ENCODE measurements at regions not wholly inside any gene's neighbourhood (a gene's known extent, or its start where the extent isn't known, plus 50 kb on each side); places are given as distances from the start of the nearest gene placed in this dataset.

GRCh38 chr5:37966871-37967270 lies 127.0 kb upstream of the GDNF start:
- Histone ChIP-seq H3K79me2 (ENCODE audit: insufficient read depth, low read length) (no peaks in the 10 kb centered on the region), H4K20me1 (ENCODE audit: insufficient read depth, low read length) (no peaks in the 10 kb centered on the region), H2AFZ (ENCODE audit: low read depth, low read length) (no peak overlapping the region), H3K27ac (ENCODE audit: low read depth, low read length) (no peak overlapping the region), H3K36me3 (ENCODE audit: insufficient read depth, low read length) (no peaks in the 10 kb centered on the region), H3K9ac (ENCODE audit: low read length) (no peak overlapping the region), H3K4me2 (ENCODE audit: low read length) (no peak overlapping the region), H3K9me3 (ENCODE audit: insufficient read depth, low read depth, low read length) (no peaks in the 10 kb centered on the region), H3K4me3 (ENCODE audit: insufficient read depth, low read depth, low read length) (no peak overlapping the region), H3K27me3 (ENCODE audit: insufficient read depth, low read length) (peaks cover 6% of the 10 kb centered on the region), H3K4me1 (ENCODE audit: insufficient read depth, low read length) (no peaks in the 10 kb centered on the region)
- no peak for DNase-seq (ENCODE audit: low read depth)
- TF ChIP-seq CTCF (IDR thresholded peaks at IDR 0.05; ENCODE audit: insufficient read depth, low read depth, low read length) (no peak), EZH2 (IDR thresholded peaks at IDR 0.05; ENCODE audit: insufficient read depth, low read length) (no peak)
- H3K36me3 Mint-ChIP-seq (ENCODE audit: low read depth, unreplicated experiment), result no peaks in the 10 kb centered on the region
- peaks cover 2% of the 10 kb centered on the region for H3K9me3 Mint-ChIP-seq (ENCODE audit: unreplicated experiment)
- H3K4me3 Mint-ChIP-seq (ENCODE audit: unreplicated experiment), result no peak overlapping the region
- H3K27me3 Mint-ChIP-seq (ENCODE audit: low read depth, unreplicated experiment), result peaks cover 15% of the 10 kb centered on the region
- FAIRE-seq, result no peak
- H3K4me1 Mint-ChIP-seq (ENCODE audit: low read depth, unreplicated experiment), result no peaks in the 10 kb centered on the region
- no peak overlapping the region for H3K27ac Mint-ChIP-seq (ENCODE audit: unreplicated experiment)

GRCh38 chr5:37966291-37966690 lies 126.5 kb upstream of the GDNF start:
- no peak for FAIRE-seq
- no peak overlapping the region for H3K4me3 Mint-ChIP-seq (ENCODE audit: unreplicated experiment)
- H3K4me2 ChIP-seq (ENCODE audit: low read length), result no peak overlapping the region
- no peak overlapping the region for H3K27ac ChIP-seq (ENCODE audit: low read depth, low read length)
- no peaks in the 10 kb centered on the region for H3K4me1 Mint-ChIP-seq (ENCODE audit: low read depth, unreplicated experiment)
- H3K4me3 ChIP-seq (ENCODE audit: insufficient read depth, low read depth, low read length), result no peak overlapping the region
- peaks cover 15% of the 10 kb centered on the region for H3K27me3 Mint-ChIP-seq (ENCODE audit: low read depth, unreplicated experiment)
- H2AFZ ChIP-seq (ENCODE audit: low read depth, low read length), result no peak overlapping the region
- H3K4me1 ChIP-seq (ENCODE audit: insufficient read depth, low read length), result no peaks in the 10 kb centered on the region
- TF ChIP-seq EZH2 (IDR thresholded peaks at IDR 0.05; ENCODE audit: insufficient read depth, low read length), result no peak
- TF ChIP-seq CTCF (IDR thresholded peaks at IDR 0.05; ENCODE audit: insufficient read depth, low read depth, low read length), result no peak
- H3K9me3 ChIP-seq (ENCODE audit: insufficient read depth, low read depth, low read length), result no peaks in the 10 kb centered on the region
- peaks cover 2% of the 10 kb centered on the region for H3K9me3 Mint-ChIP-seq (ENCODE audit: unreplicated experiment)
- no peaks in the 10 kb centered on the region for H3K79me2 ChIP-seq (ENCODE audit: insufficient read depth, low read length)
- no peak for DNase-seq (ENCODE audit: low read depth)
- no peaks in the 10 kb centered on the region for H3K36me3 Mint-ChIP-seq (ENCODE audit: low read depth, unreplicated experiment)
- no peak overlapping the region for H3K27ac Mint-ChIP-seq (ENCODE audit: unreplicated experiment)
- H4K20me1 ChIP-seq (ENCODE audit: insufficient read depth, low read length), result no peaks in the 10 kb centered on the region
- no peaks in the 10 kb centered on the region for H3K36me3 ChIP-seq (ENCODE audit: insufficient read depth, low read length)
- H3K9ac ChIP-seq (ENCODE audit: low read length), result no peak overlapping the region
- peaks cover 6% of the 10 kb centered on the region for H3K27me3 ChIP-seq (ENCODE audit: insufficient read depth, low read length)

GRCh38 chr5:37962389-37962788 lies 122.5 kb upstream of the GDNF start:
- FAIRE-seq, result no peak
- Histone ChIP-seq H3K27ac (ENCODE audit: low read depth, low read length) (no peak overlapping the region), H3K9ac (ENCODE audit: low read length) (no peak overlapping the region), H3K4me1 (ENCODE audit: insufficient read depth, low read length) (no peaks in the 10 kb centered on the region), H3K27me3 (ENCODE audit: insufficient read depth, low read length) (no peaks in the 10 kb centered on the region), H3K4me2 (ENCODE audit: low read length) (no peak overlapping the region), H4K20me1 (ENCODE audit: insufficient read depth, low read length) (no peaks in the 10 kb centered on the region), H3K9me3 (ENCODE audit: insufficient read depth, low read depth, low read length) (peaks cover 3% of the 10 kb centered on the region), H3K79me2 (ENCODE audit: insufficient read depth, low read length) (no peaks in the 10 kb centered on the region), H3K36me3 (ENCODE audit: insufficient read depth, low read length) (no peaks in the 10 kb centered on the region), H2AFZ (ENCODE audit: low read depth, low read length) (no peak overlapping the region), H3K4me3 (ENCODE audit: insufficient read depth, low read depth, low read length) (no peak overlapping the region)
- TF ChIP-seq CTCF (IDR thresholded peaks at IDR 0.05; ENCODE audit: insufficient read depth, low read depth, low read length), result no peak
- no peak for TF ChIP-seq EZH2 (IDR thresholded peaks at IDR 0.05; ENCODE audit: insufficient read depth, low read length)
- no peak for DNase-seq (ENCODE audit: low read depth)
- no peaks in the 10 kb centered on the region for H3K4me1 Mint-ChIP-seq (ENCODE audit: low read depth, unreplicated experiment)
- H3K4me3 Mint-ChIP-seq (ENCODE audit: unreplicated experiment), result no peak overlapping the region
- peaks cover 5% of the 10 kb centered on the region for H3K27me3 Mint-ChIP-seq (ENCODE audit: low read depth, unreplicated experiment)
- no peaks in the 10 kb centered on the region for H3K36me3 Mint-ChIP-seq (ENCODE audit: low read depth, unreplicated experiment)
- peaks cover 16% of the 10 kb centered on the region for H3K9me3 Mint-ChIP-seq (ENCODE audit: unreplicated experiment)
- H3K27ac Mint-ChIP-seq (ENCODE audit: unreplicated experiment), result no peak overlapping the region
